ENCODE measurements at regions not wholly inside any gene's neighbourhood (a gene's known extent, or its start where the extent isn't known, plus 50 kb on each side); places are given as distances from the start of the nearest gene placed in this dataset.

- H3K27me3 ChIP-seq (ENCODE audit: control insufficient read depth in 1 of 2, insufficient read depth in 1 of 2, low read length in 2 of 2), result no peaks in the 10 kb centered on the region
- peaks cover 2% of the 10 kb centered on the region for H3K4me1 ChIP-seq (ENCODE audit: control insufficient read depth, insufficient read depth, low read depth, low read length)
- WGBS, result no CpG with 5 or more reads among the region's 2 CpGs
- H3K27ac ChIP-seq (ENCODE audit: low read length, poor library complexity, severe bottlenecking), result no peak overlapping the region
- H3K23ac ChIP-seq (ENCODE audit: low read length in 2 of 2), result no peak overlapping the region
- H2BK12ac ChIP-seq (ENCODE audit: low read length in 2 of 2), result no peak overlapping the region
- no peak overlapping the region for H3K4me3 ChIP-seq (ENCODE audit: insufficient read depth in 1 of 2, low read depth in 1 of 2, low read length in 2 of 2)
- no peak overlapping the region for H2BK120ac ChIP-seq (ENCODE audit: low read depth, low read length)
- H4K91ac ChIP-seq (ENCODE audit: low read length), result no peak overlapping the region
- H3K9me3 ChIP-seq (ENCODE audit: control insufficient read depth, low read length), result no peaks in the 10 kb centered on the region
- H3K79me1 ChIP-seq (replicated peaks; ENCODE audit: low read length, poor library complexity, severe bottlenecking), result no peaks in the 10 kb centered on the region
- H2BK15ac ChIP-seq (ENCODE audit: low read depth, poor library complexity, severe bottlenecking), result no peak overlapping the region
- no peaks in the 10 kb centered on the region for H3K36me3 ChIP-seq (ENCODE audit: control insufficient read depth in 1 of 2, insufficient read depth in 2 of 2, low read depth in 1 of 2, low read length in 2 of 2)
- no peak overlapping the region for H3K4me2 ChIP-seq (ENCODE audit: low read length, poor library complexity, severe bottlenecking)
- no peak overlapping the region for H2AK5ac ChIP-seq (ENCODE audit: low read length, severe bottlenecking)
- no peak overlapping the region for H3K9ac ChIP-seq (ENCODE audit: low read length)
- H2AFZ ChIP-seq (ENCODE audit: low read depth, low read length), result no peak overlapping the region
- H3K14ac ChIP-seq (ENCODE audit: low read length in 2 of 2), result no peak overlapping the region
- no peak overlapping the region for H4K8ac ChIP-seq (ENCODE audit: low read length)
- H2BK5ac ChIP-seq (ENCODE audit: low read depth, low read length, poor library complexity, severe bottlenecking), result no peak overlapping the region
- H3K4ac ChIP-seq (ENCODE audit: low read depth in 1 of 2, low read length in 2 of 2), result no peak overlapping the region
- DNase-seq, result peak; percentile 48
- no peak overlapping the region for H3K18ac ChIP-seq (ENCODE audit: low read depth in 1 of 2, low read length in 2 of 2)
These were observed 591.5 kb downstream of the RFPL4B start for GRCh38 chr6:112938650-112939049.

DNA sequence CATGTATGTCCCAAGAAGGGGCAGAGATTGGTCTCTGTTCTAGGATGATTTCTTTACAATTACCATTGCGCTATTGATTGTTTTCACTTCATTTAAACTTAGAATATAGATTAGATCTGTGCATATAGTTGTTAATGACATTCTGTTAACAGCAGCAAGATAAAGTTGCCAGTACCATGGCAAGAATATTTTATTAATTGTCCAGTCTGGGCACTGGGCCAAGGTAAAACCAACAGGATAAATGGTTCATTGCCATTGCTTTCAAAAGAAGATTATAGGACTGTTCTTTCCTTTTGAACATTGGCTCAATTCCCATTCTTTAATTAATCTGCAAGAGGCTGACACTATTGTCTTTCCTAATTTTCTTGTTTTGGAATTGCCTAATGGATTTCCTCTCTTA, 592.4 kb downstream of the RFPL4B start:
- H3K23ac ChIP-seq (ENCODE audit: low read length in 2 of 2), result no peak overlapping the region
- no peaks in the 10 kb centered on the region for H3K27me3 ChIP-seq (ENCODE audit: control insufficient read depth in 1 of 2, insufficient read depth in 1 of 2, low read length in 2 of 2)
- no peak overlapping the region for H2AFZ ChIP-seq (ENCODE audit: low read depth, low read length)
- no CpG with 5 or more reads among the region's 1 CpG for WGBS
- no peak overlapping the region for H3K4me2 ChIP-seq (ENCODE audit: low read length, poor library complexity, severe bottlenecking)
- H3K4me1 ChIP-seq (ENCODE audit: control insufficient read depth, insufficient read depth, low read depth, low read length), result peaks cover 2% of the 10 kb centered on the region
- H4K8ac ChIP-seq (ENCODE audit: low read length), result no peak overlapping the region
- no peaks in the 10 kb centered on the region for H3K36me3 ChIP-seq (ENCODE audit: control insufficient read depth in 1 of 2, insufficient read depth in 2 of 2, low read depth in 1 of 2, low read length in 2 of 2)
- no peak overlapping the region for H3K4me3 ChIP-seq (ENCODE audit: insufficient read depth in 1 of 2, low read depth in 1 of 2, low read length in 2 of 2)
- H3K9ac ChIP-seq (ENCODE audit: low read length), result no peak overlapping the region
- H2BK15ac ChIP-seq (ENCODE audit: low read depth, poor library complexity, severe bottlenecking), result no peak overlapping the region
- H2AK5ac ChIP-seq (ENCODE audit: low read length, severe bottlenecking), result no peak overlapping the region
- H3K9me3 ChIP-seq (ENCODE audit: control insufficient read depth, low read length), result no peaks in the 10 kb centered on the region
- no peak overlapping the region for H3K27ac ChIP-seq (ENCODE audit: low read length, poor library complexity, severe bottlenecking)
- H2BK120ac ChIP-seq (ENCODE audit: low read depth, low read length), result no peak overlapping the region
- H3K4ac ChIP-seq (ENCODE audit: low read depth in 1 of 2, low read length in 2 of 2), result no peak overlapping the region
- no peak overlapping the region for H2BK5ac ChIP-seq (ENCODE audit: low read depth, low read length, poor library complexity, severe bottlenecking)
- H3K79me1 ChIP-seq (replicated peaks; ENCODE audit: low read length, poor library complexity, severe bottlenecking), result no peaks in the 10 kb centered on the region
- no peak overlapping the region for H3K14ac ChIP-seq (ENCODE audit: low read length in 2 of 2)
- no peak for DNase-seq
- H3K18ac ChIP-seq (ENCODE audit: low read depth in 1 of 2, low read length in 2 of 2), result no peak overlapping the region
- H4K91ac ChIP-seq (ENCODE audit: low read length), result no peak overlapping the region
- no peak overlapping the region for H2BK12ac ChIP-seq (ENCODE audit: low read length in 2 of 2)

- no peaks in the 10 kb centered on the region for H3K27me3 ChIP-seq (ENCODE audit: control insufficient read depth in 1 of 2, insufficient read depth in 1 of 2, low read length in 2 of 2)
- no peak overlapping the region for H3K9ac ChIP-seq (ENCODE audit: low read length)
These were observed 594.5 kb downstream of the RFPL4B start for GRCh38 chr6:112941613-112942012.

GRCh38 chr6:112946051-112946450, 598.9 kb downstream of the RFPL4B start:
- DNase-seq, result peak; percentile 53
- H3K4me2 ChIP-seq (ENCODE audit: low read length, poor library complexity, severe bottlenecking), result no peak overlapping the region
- no peak overlapping the region for H3K4me3 ChIP-seq (ENCODE audit: insufficient read depth in 1 of 2, low read depth in 1 of 2, low read length in 2 of 2)
- H2AK5ac ChIP-seq (ENCODE audit: low read length, severe bottlenecking), result no peak overlapping the region
- no peak overlapping the region for H4K91ac ChIP-seq (ENCODE audit: low read length)
- H3K4me1 ChIP-seq (ENCODE audit: control insufficient read depth, insufficient read depth, low read depth, low read length), result no peaks in the 10 kb centered on the region
- no peak overlapping the region for H2BK12ac ChIP-seq (ENCODE audit: low read length in 2 of 2)
- 44% methylated on average over 1 of the region's 3 CpGs for WGBS
- H3K36me3 ChIP-seq (ENCODE audit: control insufficient read depth in 1 of 2, insufficient read depth in 2 of 2, low read depth in 1 of 2, low read length in 2 of 2), result no peaks in the 10 kb centered on the region
- no peaks in the 10 kb centered on the region for H3K79me1 ChIP-seq (replicated peaks; ENCODE audit: low read length, poor library complexity, severe bottlenecking)
- H3K9ac ChIP-seq (ENCODE audit: low read length), result no peak overlapping the region
- H2BK120ac ChIP-seq (ENCODE audit: low read depth, low read length), result no peak overlapping the region
- no peaks in the 10 kb centered on the region for H3K27me3 ChIP-seq (ENCODE audit: control insufficient read depth in 1 of 2, insufficient read depth in 1 of 2, low read length in 2 of 2)
- H3K4ac ChIP-seq (ENCODE audit: low read depth in 1 of 2, low read length in 2 of 2), result no peak overlapping the region
- H3K14ac ChIP-seq (ENCODE audit: low read length in 2 of 2), result no peak overlapping the region
- no peak overlapping the region for H2BK5ac ChIP-seq (ENCODE audit: low read depth, low read length, poor library complexity, severe bottlenecking)
- H3K18ac ChIP-seq (ENCODE audit: low read depth in 1 of 2, low read length in 2 of 2), result no peak overlapping the region
- no peak overlapping the region for H2BK15ac ChIP-seq (ENCODE audit: low read depth, poor library complexity, severe bottlenecking)
- H3K9me3 ChIP-seq (ENCODE audit: control insufficient read depth, low read length), result no peaks in the 10 kb centered on the region
- H2AFZ ChIP-seq (ENCODE audit: low read depth, low read length), result no peak overlapping the region
- no peak overlapping the region for H3K23ac ChIP-seq (ENCODE audit: low read length in 2 of 2)
- no peak overlapping the region for H4K8ac ChIP-seq (ENCODE audit: low read length)
- no peak overlapping the region for H3K27ac ChIP-seq (ENCODE audit: low read length, poor library complexity, severe bottlenecking)

More at GRCh38 chr6:112941613-112942012, 594.5 kb downstream of the RFPL4B start:
- H3K14ac ChIP-seq (ENCODE audit: low read length in 2 of 2), result no peak overlapping the region
- H3K9me3 ChIP-seq (ENCODE audit: control insufficient read depth, low read length), result no peaks in the 10 kb centered on the region
- H3K4me3 ChIP-seq (ENCODE audit: insufficient read depth in 1 of 2, low read depth in 1 of 2, low read length in 2 of 2), result no peak overlapping the region
- no peak overlapping the region for H3K18ac ChIP-seq (ENCODE audit: low read depth in 1 of 2, low read length in 2 of 2)
- H3K36me3 ChIP-seq (ENCODE audit: control insufficient read depth in 1 of 2, insufficient read depth in 2 of 2, low read depth in 1 of 2, low read length in 2 of 2), result no peaks in the 10 kb centered on the region
- H3K23ac ChIP-seq (ENCODE audit: low read length in 2 of 2), result no peak overlapping the region
- H3K4me2 ChIP-seq (ENCODE audit: low read length, poor library complexity, severe bottlenecking), result no peak overlapping the region
- no peak overlapping the region for H2BK5ac ChIP-seq (ENCODE audit: low read depth, low read length, poor library complexity, severe bottlenecking)
- no peak overlapping the region for H2BK15ac ChIP-seq (ENCODE audit: low read depth, poor library complexity, severe bottlenecking)
- no peak overlapping the region for H2AK5ac ChIP-seq (ENCODE audit: low read length, severe bottlenecking)
- no peaks in the 10 kb centered on the region for H3K4me1 ChIP-seq (ENCODE audit: control insufficient read depth, insufficient read depth, low read depth, low read length)
- no peak overlapping the region for H2BK120ac ChIP-seq (ENCODE audit: low read depth, low read length)
- H4K8ac ChIP-seq (ENCODE audit: low read length), result no peak overlapping the region
- DNase-seq, result no peak
- H2BK12ac ChIP-seq (ENCODE audit: low read length in 2 of 2), result no peak overlapping the region
- H3K27ac ChIP-seq (ENCODE audit: low read length, poor library complexity, severe bottlenecking), result no peak overlapping the region
- H3K79me1 ChIP-seq (replicated peaks; ENCODE audit: low read length, poor library complexity, severe bottlenecking), result no peaks in the 10 kb centered on the region
- no peak overlapping the region for H4K91ac ChIP-seq (ENCODE audit: low read length)
- H3K4ac ChIP-seq (ENCODE audit: low read depth in 1 of 2, low read length in 2 of 2), result no peak overlapping the region
- no peak overlapping the region for H2AFZ ChIP-seq (ENCODE audit: low read depth, low read length)

All from mesenchymal stem cell (in vitro differentiated cells and primary cell).